Body of pancreas (tissue), 4 donors: ENCODE measurements at regions not wholly inside any gene's neighbourhood (a gene's known extent, or its start where the extent isn't known, plus 50 kb on each side); places are given as distances from the start of the nearest gene placed in this dataset.

ENCODE experiments used
- ATAC-seq: fragments of 150-250 bp; one replicate; pipeline ENCODE4 v1.9.1; 2016
- DNase-seq, 4 donors: peaks; one replicate each; pipeline ENCODE4 v3.0.0-alpha.2; 2019
- H3K27ac ChIP-seq, 4 donors: fragments of 200-600 bp; sonication (generic); 1 replicate in 3 of 4; 2 replicates in 1 of 4; pipeline versions ENCODE4 v1.5.1 to v1.6.1; 2016 to 2019; ENCODE audit warnings: mild to moderate bottlenecking in 1 of 4, mixed read lengths in 1 of 4, moderate library complexity in 1 of 4
- H3K27me3 ChIP-seq, 2 donors: fragments of 200-600 bp; sonication (generic); one replicate each; pipeline ENCODE4 v1.6.0; 2016; ENCODE audit warnings: mild to moderate bottlenecking in 1 of 2
- H3K36me3 ChIP-seq, 2 donors: fragments of 200-600 bp; sonication (generic); replicated peaks in 1 of 2; 2 replicates each; pipeline ENCODE4 v1.5.1; 2016; ENCODE audit warnings: low read depth in 2 of 2; ENCODE audit not compliant: insufficient read depth in 1 of 2
- H3K4me1 ChIP-seq: fragments of 200-600 bp; sonication (generic); one replicate; pipeline ENCODE4 v1.6.0; 2016
- H3K4me3 ChIP-seq, 2 donors: fragments of 200-600 bp; sonication (generic); 1 replicate in 1 of 2; 2 replicates in 1 of 2; pipeline ENCODE4 v1.5.1; 2016 to 2019
- H3K9me3 ChIP-seq, 3 donors: fragments of 200-600 bp; sonication (generic); 1 replicate in 2 of 3; 2 replicates in 1 of 3; pipeline ENCODE4 v1.5.1; 2016
- CTCF ChIP-seq, 7 experiments: fragments of 450-650 bp in 4 of 7; fragments of 200-600 bp in 3 of 7; sonication (generic) in 3 of 7; IDR thresholded peaks; one replicate each; pipeline ENCODE4 v1.5.1; 2016 to 2019; ENCODE audit warnings: antibody characterized with exemption in 7 of 7
- POLR2A ChIP-seq, 3 donors: fragments of 450-650 bp; IDR thresholded peaks; one replicate each; pipeline ENCODE4 v1.6.1; 2016; ENCODE audit warnings: antibody characterized with exemption in 3 of 3, mild to moderate bottlenecking in 2 of 3
- WGBS, 2 donors: methylation state at CpG; one replicate each; pipeline ENCODE4 v1.1.5; 2017; 5-methylcytosine and 5-hydroxymethylcytosine counted together
- intact Hi-C: fragments of 100-400 bp; cut with DNase I; formaldehyde crosslinking; loops from one replicate; pipeline ENCODE4 v1.15.1; 2023

DNA sequence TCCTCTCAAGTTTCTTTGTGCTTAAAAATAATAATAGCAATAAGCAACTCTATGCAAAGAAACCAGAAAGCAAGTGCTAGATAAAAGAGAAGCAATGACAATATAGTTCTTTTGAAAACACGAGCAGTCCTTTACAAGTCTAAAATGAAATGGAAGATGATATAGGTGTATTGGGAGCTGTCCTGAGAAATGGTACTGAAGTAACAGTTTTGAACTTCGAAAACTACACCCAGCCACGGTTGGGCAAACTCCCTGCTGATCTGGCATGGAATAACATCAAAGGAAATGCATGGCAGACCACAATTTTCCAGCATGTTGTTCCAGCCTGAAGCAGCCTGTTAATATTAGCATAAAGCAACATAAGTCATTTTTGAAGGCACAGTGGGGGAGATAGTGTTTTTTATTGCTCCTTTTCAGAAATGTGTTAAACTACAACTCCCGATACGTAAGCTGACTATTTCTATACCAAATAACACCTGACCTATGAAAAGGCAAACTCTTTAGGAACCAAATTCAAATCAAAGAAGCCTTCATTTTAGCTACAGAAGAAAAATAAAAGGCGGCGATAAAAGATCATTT is 596.1 kb upstream of the KLHL29 start:
- intact Hi-C loops: no loop called here
- 72 to 73% methylated on average over 7 of the region's 7 CpGs for WGBS, 2 donors

DNA sequence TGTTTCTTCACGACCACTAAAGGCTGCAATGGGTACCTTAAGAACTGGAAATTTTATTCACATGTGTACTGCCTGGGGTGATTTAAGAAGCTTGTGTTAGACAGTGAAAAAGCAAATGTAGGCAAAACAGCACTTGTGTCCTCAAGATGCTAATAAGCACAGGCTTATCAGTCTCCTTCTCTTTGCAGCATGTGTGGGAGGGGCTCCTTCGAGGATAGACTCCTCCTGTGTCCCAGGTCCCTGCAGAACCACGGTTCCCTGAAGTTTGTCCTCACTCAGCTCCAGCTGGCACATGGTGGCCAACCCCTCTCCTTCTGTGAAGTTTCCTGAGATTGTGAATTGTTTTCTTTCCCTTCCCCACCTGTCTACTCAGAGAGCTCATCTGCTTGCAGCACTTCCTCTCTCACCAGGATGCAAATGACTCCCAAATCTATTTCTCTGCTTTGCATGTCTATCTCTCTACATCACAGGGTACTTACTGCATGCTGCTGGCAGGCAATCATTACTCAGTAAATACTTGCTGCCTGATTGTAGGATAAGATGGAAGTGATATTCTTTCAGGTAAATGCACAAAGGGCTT is 589.6 kb upstream of the KLHL29 start:
- no peak overlapping the region for H3K4me3 ChIP-seq
- no peaks in the 10 kb centered on the region for H3K36me3 ChIP-seq
- 14 to 30% methylated on average over 3 of the region's 3 CpGs for WGBS, 2 donors
- H3K4me1 ChIP-seq: no peaks in the 10 kb centered on the region
- TF ChIP-seq CTCF (IDR thresholded peaks at IDR 0.05): no peak
- no peak for TF ChIP-seq POLR2A (IDR thresholded peaks at IDR 0.05)
- intact Hi-C loops: no loop called here
- no peak overlapping the region for H3K27ac ChIP-seq
- DNase-seq (no peak), ATAC-seq (no peak)
- H3K27me3 ChIP-seq: no peaks in the 10 kb centered on the region
- H3K9me3 ChIP-seq: no peaks in the 10 kb centered on the region

More for the DNA sequence above, 596.1 kb upstream of the KLHL29 start:
- H3K9me3 ChIP-seq: no peaks in the 10 kb centered on the region
- H3K36me3 ChIP-seq: no peaks in the 10 kb centered on the region
- ATAC-seq (no peak), DNase-seq (no peak)
- H3K4me3 ChIP-seq: no peak overlapping the region
- TF ChIP-seq POLR2A (IDR thresholded peaks at IDR 0.05) (no peak), CTCF (IDR thresholded peaks at IDR 0.05) (no peak)
- H3K27ac ChIP-seq: no peak overlapping the region
- H3K27me3 ChIP-seq: no peaks in the 10 kb centered on the region
- no peaks in the 10 kb centered on the region for H3K4me1 ChIP-seq

DNA sequence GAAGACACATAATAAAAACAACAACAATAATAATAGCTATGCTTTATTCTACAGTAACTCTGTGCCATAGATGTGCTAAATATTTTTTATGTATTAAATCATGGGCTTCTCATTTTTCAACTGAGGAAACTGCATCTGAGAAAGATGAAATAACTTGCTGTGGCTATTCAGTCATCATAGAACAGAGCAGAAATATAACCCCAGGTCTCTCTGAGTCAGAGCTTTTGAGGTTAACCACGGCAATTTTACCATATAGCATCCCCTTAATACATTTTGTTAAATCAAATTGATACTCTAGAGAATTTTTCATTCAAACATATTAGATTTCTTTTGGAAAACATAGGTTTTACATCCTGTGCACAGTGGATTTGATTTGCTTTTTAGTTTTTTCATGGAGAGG is 586.6 kb upstream of the KLHL29 start:
- intact Hi-C loops: no loop called here
- no peak for TF ChIP-seq CTCF (IDR thresholded peaks at IDR 0.05)
- no peak for TF ChIP-seq POLR2A (IDR thresholded peaks at IDR 0.05)
- DNase-seq: no peak
- ATAC-seq: no peak
- Histone ChIP-seq H3K4me3 (no peak overlapping the region), H3K36me3 (no peaks in the 10 kb centered on the region), H3K9me3 (no peaks in the 10 kb centered on the region), H3K27me3 (no peaks in the 10 kb centered on the region), H3K27ac (no peak overlapping the region), H3K4me1 (no peaks in the 10 kb centered on the region)
- 63 to 81% methylated on average over 1 of the region's 1 CpG for WGBS, 2 donors

DNA sequence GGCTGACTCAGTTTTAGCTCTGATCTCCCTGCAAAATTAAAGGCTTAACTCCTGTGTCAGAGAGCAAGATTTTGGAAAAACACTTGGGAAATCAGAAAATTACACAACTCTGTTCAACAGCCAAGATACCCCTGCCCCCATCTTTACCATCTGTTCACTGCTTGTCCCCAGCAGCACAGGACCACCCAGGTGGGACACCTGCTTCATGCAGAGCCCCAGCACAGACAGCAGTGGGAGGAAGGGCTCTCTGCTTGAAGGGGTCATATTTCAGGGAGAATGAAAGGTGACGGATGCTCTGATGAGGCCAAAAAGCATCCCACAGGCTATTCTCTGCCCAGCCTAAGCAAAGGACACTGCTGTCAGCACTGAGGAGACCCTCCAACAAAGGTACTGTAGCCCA is 584.6 kb upstream of the KLHL29 start:
- WGBS, 2 donors: 55 to 92% methylated on average over 1 of the region's 1 CpG
- intact Hi-C loops: no loop called here
- H3K27me3 ChIP-seq: no peaks in the 10 kb centered on the region

More for the DNA sequence above, 584.6 kb upstream of the KLHL29 start:
- TF ChIP-seq CTCF (IDR thresholded peaks at IDR 0.05): no peak
- no peak for TF ChIP-seq POLR2A (IDR thresholded peaks at IDR 0.05)
- no peaks in the 10 kb centered on the region for H3K36me3 ChIP-seq
- H3K9me3 ChIP-seq: no peaks in the 10 kb centered on the region
- no peak for DNase-seq
- H3K4me1 ChIP-seq: no peaks in the 10 kb centered on the region
- ATAC-seq: no peak
- no peak overlapping the region for H3K27ac ChIP-seq
- no peak overlapping the region for H3K4me3 ChIP-seq
